Liver (tissue), 3 donors: ENCODE measurements at regions not wholly inside any gene's neighbourhood (a gene's known extent, or its start where the extent isn't known, plus 50 kb on each side); places are given as distances from the start of the nearest gene placed in this dataset.

ENCODE experiments used
- ATF3 ChIP-seq: IDR thresholded peaks from 2 replicates; pipeline ENCODE4 v1.6.1; 2016; ENCODE audit warnings: antibody characterized with exemption
- EGR1 ChIP-seq, 2 donors: IDR thresholded peaks; 2 replicates each; pipeline ENCODE4 v1.6.1; 2016 to 2018; ENCODE audit warnings: antibody characterized with exemption in 2 of 2, low read depth in 2 of 2
- FOXA2 ChIP-seq: IDR thresholded peaks from 2 replicates; pipeline ENCODE4 v1.6.1; 2016; ENCODE audit warnings: antibody characterized with exemption
- GABPA ChIP-seq, 2 donors: IDR thresholded peaks in 1 of 2; conservative IDR thresholded peaks in 1 of 2; 2 replicates each; pipeline ENCODE4 v1.6.1; 2016; ENCODE audit warnings: antibody characterized with exemption in 2 of 2, mild to moderate bottlenecking in 1 of 2, moderate library complexity in 1 of 2
- JUND ChIP-seq, 2 donors: IDR thresholded peaks; 2 replicates each; pipeline ENCODE4 v1.6.1; 2016; ENCODE audit warnings: antibody characterized with exemption in 2 of 2
- RAD21 ChIP-seq, 2 donors: IDR thresholded peaks; 2 replicates each; pipeline ENCODE4 v1.6.1; 2016; ENCODE audit warnings: antibody characterized with exemption in 2 of 2, mild to moderate bottlenecking in 2 of 2
- RXRA ChIP-seq, 2 donors: IDR thresholded peaks; 2 replicates each; pipeline ENCODE4 v1.6.1; 2017 to 2018; ENCODE audit warnings: antibody characterized with exemption in 2 of 2, mild to moderate bottlenecking in 1 of 2
- SP1 ChIP-seq: IDR thresholded peaks from 2 replicates; pipeline ENCODE4 v1.6.1; 2018; ENCODE audit warnings: antibody characterized with exemption, mild to moderate bottlenecking
- TAF1 ChIP-seq: conservative IDR thresholded peaks from 2 replicates; pipeline ENCODE4 v1.6.1; 2016; ENCODE audit warnings: antibody characterized with exemption, mild to moderate bottlenecking
- YY1 ChIP-seq: IDR thresholded peaks from 2 replicates; pipeline ENCODE4 v1.6.1; 2016; ENCODE audit warnings: antibody characterized with exemption, mild to moderate bottlenecking
- ZBTB33 ChIP-seq: IDR thresholded peaks from 2 replicates; pipeline ENCODE4 v1.6.1; 2016; ENCODE audit warnings: antibody characterized with exemption
- TF ChIP-seq, protein P1 (sequence below): fragments of 150-350 bp; IDR thresholded peaks from 2 replicates; pipeline ENCODE4 v1.5.1; 2017; ENCODE audit warnings: improper control_type of control experiment, low read depth, low read length; ENCODE audit not compliant: missing input control
- TF ChIP-seq, protein P2 (sequence below): IDR thresholded peaks from 2 replicates; pipeline ENCODE4 v1.6.1; 2016; ENCODE audit warnings: antibody characterized with exemption
- TF ChIP-seq, protein P3 (sequence below): IDR thresholded peaks from 2 replicates; pipeline ENCODE4 v1.6.1; 2016; ENCODE audit warnings: antibody characterized with exemption, mild to moderate bottlenecking
- donor health status: healthy.
- donor health status: healthy.

GRCh38 chr15:95459273-95459672 lies 871.2 kb upstream of the NR2F2 start:
- TF ChIP-seq, protein P1, sequence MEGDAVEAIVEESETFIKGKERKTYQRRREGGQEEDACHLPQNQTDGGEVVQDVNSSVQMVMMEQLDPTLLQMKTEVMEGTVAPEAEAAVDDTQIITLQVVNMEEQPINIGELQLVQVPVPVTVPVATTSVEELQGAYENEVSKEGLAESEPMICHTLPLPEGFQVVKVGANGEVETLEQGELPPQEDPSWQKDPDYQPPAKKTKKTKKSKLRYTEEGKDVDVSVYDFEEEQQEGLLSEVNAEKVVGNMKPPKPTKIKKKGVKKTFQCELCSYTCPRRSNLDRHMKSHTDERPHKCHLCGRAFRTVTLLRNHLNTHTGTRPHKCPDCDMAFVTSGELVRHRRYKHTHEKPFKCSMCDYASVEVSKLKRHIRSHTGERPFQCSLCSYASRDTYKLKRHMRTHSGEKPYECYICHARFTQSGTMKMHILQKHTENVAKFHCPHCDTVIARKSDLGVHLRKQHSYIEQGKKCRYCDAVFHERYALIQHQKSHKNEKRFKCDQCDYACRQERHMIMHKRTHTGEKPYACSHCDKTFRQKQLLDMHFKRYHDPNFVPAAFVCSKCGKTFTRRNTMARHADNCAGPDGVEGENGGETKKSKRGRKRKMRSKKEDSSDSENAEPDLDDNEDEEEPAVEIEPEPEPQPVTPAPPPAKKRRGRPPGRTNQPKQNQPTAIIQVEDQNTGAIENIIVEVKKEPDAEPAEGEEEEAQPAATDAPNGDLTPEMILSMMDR: no peak
- TF ChIP-seq GABPA (IDR thresholded peaks at IDR 0.05 in 1 of 2, conservative IDR thresholded peaks at IDR 0.05 in 1 of 2) (no peak), FOXA2 (no peak), TAF1 (no peak), ATF3 (no peak), ZBTB33 (no peak), YY1 (no peak), SP1 (no peak), RAD21 (IDR thresholded peaks at IDR 0.05) (no peak), EGR1 (IDR thresholded peaks at IDR 0.05; ENCODE audit: low read depth in 2 of 2) (no peak), JUND (IDR thresholded peaks at IDR 0.05) (no peak), RXRA (IDR thresholded peaks at IDR 0.05) (no peak)
- TF ChIP-seq, protein P2, sequence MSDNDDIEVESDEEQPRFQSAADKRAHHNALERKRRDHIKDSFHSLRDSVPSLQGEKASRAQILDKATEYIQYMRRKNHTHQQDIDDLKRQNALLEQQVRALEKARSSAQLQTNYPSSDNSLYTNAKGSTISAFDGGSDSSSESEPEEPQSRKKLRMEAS: no peak
- TF ChIP-seq, protein P3, sequence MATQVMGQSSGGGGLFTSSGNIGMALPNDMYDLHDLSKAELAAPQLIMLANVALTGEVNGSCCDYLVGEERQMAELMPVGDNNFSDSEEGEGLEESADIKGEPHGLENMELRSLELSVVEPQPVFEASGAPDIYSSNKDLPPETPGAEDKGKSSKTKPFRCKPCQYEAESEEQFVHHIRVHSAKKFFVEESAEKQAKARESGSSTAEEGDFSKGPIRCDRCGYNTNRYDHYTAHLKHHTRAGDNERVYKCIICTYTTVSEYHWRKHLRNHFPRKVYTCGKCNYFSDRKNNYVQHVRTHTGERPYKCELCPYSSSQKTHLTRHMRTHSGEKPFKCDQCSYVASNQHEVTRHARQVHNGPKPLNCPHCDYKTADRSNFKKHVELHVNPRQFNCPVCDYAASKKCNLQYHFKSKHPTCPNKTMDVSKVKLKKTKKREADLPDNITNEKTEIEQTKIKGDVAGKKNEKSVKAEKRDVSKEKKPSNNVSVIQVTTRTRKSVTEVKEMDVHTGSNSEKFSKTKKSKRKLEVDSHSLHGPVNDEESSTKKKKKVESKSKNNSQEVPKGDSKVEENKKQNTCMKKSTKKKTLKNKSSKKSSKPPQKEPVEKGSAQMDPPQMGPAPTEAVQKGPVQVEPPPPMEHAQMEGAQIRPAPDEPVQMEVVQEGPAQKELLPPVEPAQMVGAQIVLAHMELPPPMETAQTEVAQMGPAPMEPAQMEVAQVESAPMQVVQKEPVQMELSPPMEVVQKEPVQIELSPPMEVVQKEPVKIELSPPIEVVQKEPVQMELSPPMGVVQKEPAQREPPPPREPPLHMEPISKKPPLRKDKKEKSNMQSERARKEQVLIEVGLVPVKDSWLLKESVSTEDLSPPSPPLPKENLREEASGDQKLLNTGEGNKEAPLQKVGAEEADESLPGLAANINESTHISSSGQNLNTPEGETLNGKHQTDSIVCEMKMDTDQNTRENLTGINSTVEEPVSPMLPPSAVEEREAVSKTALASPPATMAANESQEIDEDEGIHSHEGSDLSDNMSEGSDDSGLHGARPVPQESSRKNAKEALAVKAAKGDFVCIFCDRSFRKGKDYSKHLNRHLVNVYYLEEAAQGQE: no peak
